ENCODE measurements at regions not wholly inside any gene's neighbourhood (a gene's known extent, or its start where the extent isn't known, plus 50 kb on each side); places are given as distances from the start of the nearest gene placed in this dataset.

GRCh38 chr15:95162069-95162468 lies 930.7 kb downstream of the MCTP2 start:
- H3K4me1 ChIP-seq (ENCODE audit: insufficient read depth, low read length, poor library complexity, severe bottlenecking) = no peaks in the 10 kb centered on the region
- no peak overlapping the region for H3K27ac ChIP-seq (ENCODE audit: low read depth, low read length, poor library complexity, severe bottlenecking)
- no peak for TF ChIP-seq EZH2 (IDR thresholded peaks at IDR 0.05; ENCODE audit: borderline replicate concordance, low read depth, low read length, poor library complexity, severe bottlenecking)
- TF ChIP-seq, protein P1, sequence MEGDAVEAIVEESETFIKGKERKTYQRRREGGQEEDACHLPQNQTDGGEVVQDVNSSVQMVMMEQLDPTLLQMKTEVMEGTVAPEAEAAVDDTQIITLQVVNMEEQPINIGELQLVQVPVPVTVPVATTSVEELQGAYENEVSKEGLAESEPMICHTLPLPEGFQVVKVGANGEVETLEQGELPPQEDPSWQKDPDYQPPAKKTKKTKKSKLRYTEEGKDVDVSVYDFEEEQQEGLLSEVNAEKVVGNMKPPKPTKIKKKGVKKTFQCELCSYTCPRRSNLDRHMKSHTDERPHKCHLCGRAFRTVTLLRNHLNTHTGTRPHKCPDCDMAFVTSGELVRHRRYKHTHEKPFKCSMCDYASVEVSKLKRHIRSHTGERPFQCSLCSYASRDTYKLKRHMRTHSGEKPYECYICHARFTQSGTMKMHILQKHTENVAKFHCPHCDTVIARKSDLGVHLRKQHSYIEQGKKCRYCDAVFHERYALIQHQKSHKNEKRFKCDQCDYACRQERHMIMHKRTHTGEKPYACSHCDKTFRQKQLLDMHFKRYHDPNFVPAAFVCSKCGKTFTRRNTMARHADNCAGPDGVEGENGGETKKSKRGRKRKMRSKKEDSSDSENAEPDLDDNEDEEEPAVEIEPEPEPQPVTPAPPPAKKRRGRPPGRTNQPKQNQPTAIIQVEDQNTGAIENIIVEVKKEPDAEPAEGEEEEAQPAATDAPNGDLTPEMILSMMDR (conservative IDR thresholded peaks at IDR 0.05; ENCODE audit: low read depth, low read length) = no peak
- no peaks in the 10 kb centered on the region for H3K36me3 ChIP-seq (ENCODE audit: insufficient read depth, low read length, poor library complexity, severe bottlenecking)
- H3K27me3 ChIP-seq (replicated peaks; ENCODE audit: insufficient read depth, low read depth, low read length, poor library complexity) = no peaks in the 10 kb centered on the region
- BruUV-seq (replicated peaks) = no TSS peak
- H3K4me3 ChIP-seq (ENCODE audit: low read depth, low read length, poor library complexity, severe bottlenecking) = no peak overlapping the region
- POLR2A ChIA-PET (ENCODE audit: low non-redundant PET) = no interaction called here
- CTCF ChIA-PET = no interaction called here
- H3K9me3 ChIP-seq (ENCODE audit: low read depth, low read length, poor library complexity, severe bottlenecking) = no peaks in the 10 kb centered on the region
- intact Hi-C loops (cut with micrococcal nuclease; ENCODE audit: unreplicated experiment) = no loop called here
- no peak for DNase-seq (ENCODE audit: low spot score)

DNA sequence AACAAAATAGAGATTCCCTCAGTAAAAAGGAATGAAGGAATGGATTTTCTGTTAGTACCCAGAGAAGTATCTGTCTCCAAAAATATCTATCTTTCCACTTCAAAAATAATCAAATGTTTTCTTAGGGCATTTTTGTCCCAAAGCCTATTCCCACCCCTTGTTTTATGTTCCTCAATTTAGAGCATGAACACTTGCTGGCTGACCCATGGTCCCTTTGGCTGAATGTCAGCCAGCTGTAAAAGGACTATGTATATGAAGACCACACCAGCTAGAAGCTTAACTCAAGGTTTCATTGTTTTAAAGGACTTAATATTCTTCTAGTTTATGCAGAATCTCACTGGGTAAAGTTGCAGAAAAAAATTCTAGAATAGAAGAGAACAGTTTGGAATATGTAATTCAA lies 931.2 kb downstream of the MCTP2 start:
- Histone ChIP-seq H3K27ac (ENCODE audit: low read depth, low read length, poor library complexity, severe bottlenecking) (no peak overlapping the region), H3K27me3 (replicated peaks; ENCODE audit: insufficient read depth, low read depth, low read length, poor library complexity) (no peaks in the 10 kb centered on the region), H3K9me3 (ENCODE audit: low read depth, low read length, poor library complexity, severe bottlenecking) (no peaks in the 10 kb centered on the region), H3K4me1 (ENCODE audit: insufficient read depth, low read length, poor library complexity, severe bottlenecking) (no peaks in the 10 kb centered on the region), H3K36me3 (ENCODE audit: insufficient read depth, low read length, poor library complexity, severe bottlenecking) (no peaks in the 10 kb centered on the region), H3K4me3 (ENCODE audit: low read depth, low read length, poor library complexity, severe bottlenecking) (no peak overlapping the region)
- CTCF ChIA-PET = no interaction called here
- intact Hi-C loops (cut with micrococcal nuclease; ENCODE audit: unreplicated experiment) = no loop called here
- DNase-seq (ENCODE audit: low spot score) = no peak
- TF ChIP-seq EZH2 (IDR thresholded peaks at IDR 0.05; ENCODE audit: borderline replicate concordance, low read depth, low read length, poor library complexity, severe bottlenecking) = no peak
- TF ChIP-seq, protein P1 (conservative IDR thresholded peaks at IDR 0.05; ENCODE audit: low read depth, low read length) = no peak
- POLR2A ChIA-PET (ENCODE audit: low non-redundant PET) = no interaction called here
- BruUV-seq (replicated peaks) = no TSS peak

DNA sequence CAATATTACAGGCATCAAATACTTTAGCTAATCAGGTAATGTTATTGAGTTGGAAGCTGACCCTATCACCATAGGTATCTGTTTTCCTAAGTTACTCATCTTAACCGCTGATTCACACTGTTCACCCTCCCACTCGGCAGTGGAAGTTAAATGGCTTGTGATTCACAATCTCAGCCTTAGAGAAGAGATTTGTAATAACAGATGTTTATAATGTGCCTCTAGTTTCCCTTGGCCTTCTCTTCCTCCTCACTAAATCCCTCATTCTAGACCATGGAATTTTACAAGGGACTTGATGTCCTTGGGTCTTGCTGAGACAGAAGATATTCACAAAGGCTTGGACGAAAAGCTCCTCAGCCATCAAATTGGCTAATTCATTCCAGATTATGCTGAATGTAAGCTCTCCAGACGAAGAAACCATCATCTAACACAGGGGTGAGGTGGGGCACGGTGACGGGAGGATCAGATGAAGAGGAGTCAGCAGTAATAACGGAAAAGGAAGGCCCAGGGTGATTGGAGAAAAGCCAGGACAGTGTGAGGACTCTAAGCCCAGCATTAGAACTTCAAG lies 931.7 kb downstream of the MCTP2 start:
- DNase-seq (ENCODE audit: low spot score) = no peak
- Histone ChIP-seq H3K36me3 (ENCODE audit: insufficient read depth, low read length, poor library complexity, severe bottlenecking) (no peaks in the 10 kb centered on the region), H3K27me3 (replicated peaks; ENCODE audit: insufficient read depth, low read depth, low read length, poor library complexity) (no peaks in the 10 kb centered on the region), H3K27ac (ENCODE audit: low read depth, low read length, poor library complexity, severe bottlenecking) (no peak overlapping the region), H3K9me3 (ENCODE audit: low read depth, low read length, poor library complexity, severe bottlenecking) (no peaks in the 10 kb centered on the region), H3K4me3 (ENCODE audit: low read depth, low read length, poor library complexity, severe bottlenecking) (no peak overlapping the region), H3K4me1 (ENCODE audit: insufficient read depth, low read length, poor library complexity, severe bottlenecking) (no peaks in the 10 kb centered on the region)
- ChIA-PET CTCF (no interaction called here), POLR2A (ENCODE audit: low non-redundant PET) (no interaction called here)
- BruUV-seq (replicated peaks) = no TSS peak
- intact Hi-C loops (cut with micrococcal nuclease; ENCODE audit: unreplicated experiment) = no loop called here
- no peak for TF ChIP-seq EZH2 (IDR thresholded peaks at IDR 0.05; ENCODE audit: borderline replicate concordance, low read depth, low read length, poor library complexity, severe bottlenecking)
- TF ChIP-seq, protein P1 (conservative IDR thresholded peaks at IDR 0.05; ENCODE audit: low read depth, low read length) = no peak
